Liver (tissue), 3 donors: ENCODE measurements at regions not wholly inside any gene's neighbourhood (a gene's known extent, or its start where the extent isn't known, plus 50 kb on each side); places are given as distances from the start of the nearest gene placed in this dataset.

Source experiments
- ATF3 ChIP-seq: IDR thresholded peaks from 2 replicates; pipeline ENCODE4 v1.6.1; 2016; ENCODE audit warnings: antibody characterized with exemption
- CTCF ChIP-seq: fragments of 150-350 bp; IDR thresholded peaks from 2 replicates; pipeline ENCODE4 v1.5.1; 2017; ENCODE audit warnings: improper control_type of control experiment, low read depth, low read length; ENCODE audit not compliant: missing input control
- EGR1 ChIP-seq, 2 donors: IDR thresholded peaks; 2 replicates each; pipeline ENCODE4 v1.6.1; 2016 to 2018; ENCODE audit warnings: antibody characterized with exemption in 2 of 2, low read depth in 2 of 2
- RXRA ChIP-seq, 2 donors: IDR thresholded peaks; 2 replicates each; pipeline ENCODE4 v1.6.1; 2017 to 2018; ENCODE audit warnings: antibody characterized with exemption in 2 of 2, mild to moderate bottlenecking in 1 of 2
- TF ChIP-seq, protein P1 (sequence below): IDR thresholded peaks from 2 replicates; pipeline ENCODE4 v1.6.1; 2016; ENCODE audit warnings: antibody characterized with exemption, mild to moderate bottlenecking
- donor health status: healthy.
- donor health status: healthy.

- TF ChIP-seq CTCF (no peak), RXRA (IDR thresholded peaks at IDR 0.05) (no peak), EGR1 (IDR thresholded peaks at IDR 0.05; ENCODE audit: low read depth in 2 of 2) (no peak), ATF3 (no peak)
- TF ChIP-seq, protein P1, sequence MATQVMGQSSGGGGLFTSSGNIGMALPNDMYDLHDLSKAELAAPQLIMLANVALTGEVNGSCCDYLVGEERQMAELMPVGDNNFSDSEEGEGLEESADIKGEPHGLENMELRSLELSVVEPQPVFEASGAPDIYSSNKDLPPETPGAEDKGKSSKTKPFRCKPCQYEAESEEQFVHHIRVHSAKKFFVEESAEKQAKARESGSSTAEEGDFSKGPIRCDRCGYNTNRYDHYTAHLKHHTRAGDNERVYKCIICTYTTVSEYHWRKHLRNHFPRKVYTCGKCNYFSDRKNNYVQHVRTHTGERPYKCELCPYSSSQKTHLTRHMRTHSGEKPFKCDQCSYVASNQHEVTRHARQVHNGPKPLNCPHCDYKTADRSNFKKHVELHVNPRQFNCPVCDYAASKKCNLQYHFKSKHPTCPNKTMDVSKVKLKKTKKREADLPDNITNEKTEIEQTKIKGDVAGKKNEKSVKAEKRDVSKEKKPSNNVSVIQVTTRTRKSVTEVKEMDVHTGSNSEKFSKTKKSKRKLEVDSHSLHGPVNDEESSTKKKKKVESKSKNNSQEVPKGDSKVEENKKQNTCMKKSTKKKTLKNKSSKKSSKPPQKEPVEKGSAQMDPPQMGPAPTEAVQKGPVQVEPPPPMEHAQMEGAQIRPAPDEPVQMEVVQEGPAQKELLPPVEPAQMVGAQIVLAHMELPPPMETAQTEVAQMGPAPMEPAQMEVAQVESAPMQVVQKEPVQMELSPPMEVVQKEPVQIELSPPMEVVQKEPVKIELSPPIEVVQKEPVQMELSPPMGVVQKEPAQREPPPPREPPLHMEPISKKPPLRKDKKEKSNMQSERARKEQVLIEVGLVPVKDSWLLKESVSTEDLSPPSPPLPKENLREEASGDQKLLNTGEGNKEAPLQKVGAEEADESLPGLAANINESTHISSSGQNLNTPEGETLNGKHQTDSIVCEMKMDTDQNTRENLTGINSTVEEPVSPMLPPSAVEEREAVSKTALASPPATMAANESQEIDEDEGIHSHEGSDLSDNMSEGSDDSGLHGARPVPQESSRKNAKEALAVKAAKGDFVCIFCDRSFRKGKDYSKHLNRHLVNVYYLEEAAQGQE: no peak
Measured at GRCh38 chr4:53705972-53706371, 114.7 kb upstream of the LNX1 start.
